ENCODE measurements at regions not wholly inside any gene's neighbourhood (a gene's known extent, or its start where the extent isn't known, plus 50 kb on each side); places are given as distances from the start of the nearest gene placed in this dataset.
A peak's percentile ranks its signal among the peaks of the same experiment; 100 is the strongest.

DNA sequence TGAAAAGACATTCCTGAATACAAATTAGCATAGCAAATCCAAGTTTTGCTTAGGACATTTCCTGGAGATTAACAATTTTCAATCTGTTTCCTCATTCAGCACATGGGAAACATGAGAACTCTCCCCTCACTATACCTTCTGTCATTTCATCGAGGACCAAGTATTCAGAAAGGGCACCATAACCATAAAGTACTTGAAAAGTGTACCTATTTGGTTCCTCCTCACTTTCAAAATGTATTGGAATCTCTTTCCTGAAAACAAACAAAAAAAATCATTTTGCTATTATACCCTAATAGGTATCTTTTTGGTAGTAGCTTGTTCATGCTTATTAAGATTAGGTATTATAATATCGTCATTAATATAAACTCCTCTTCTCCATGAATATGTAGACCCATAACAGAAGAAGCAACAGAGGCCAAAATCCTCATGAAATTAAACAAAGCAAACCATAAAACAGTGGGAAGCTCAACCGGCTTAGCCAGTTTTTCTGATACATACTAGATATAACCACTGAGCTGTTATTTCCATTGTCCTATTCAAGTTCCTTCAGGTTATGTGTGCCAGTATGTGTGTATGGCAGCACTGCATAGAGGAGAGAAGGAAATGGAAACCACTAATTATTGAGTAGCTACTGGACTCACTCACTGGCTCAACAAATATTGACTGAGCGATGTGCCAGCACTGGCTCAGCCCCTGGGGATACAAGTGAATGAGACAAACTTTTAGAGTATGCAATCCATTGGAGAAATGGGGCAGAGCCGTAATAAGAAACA is 274.0 kb downstream of the MAFB start:
- peak; percentile 87 for DNase-seq (ENCODE audit: low read depth)
- no peak overlapping the region for H3K4me3 ChIP-seq (ENCODE audit: low read length)
- TF ChIP-seq, protein P1, sequence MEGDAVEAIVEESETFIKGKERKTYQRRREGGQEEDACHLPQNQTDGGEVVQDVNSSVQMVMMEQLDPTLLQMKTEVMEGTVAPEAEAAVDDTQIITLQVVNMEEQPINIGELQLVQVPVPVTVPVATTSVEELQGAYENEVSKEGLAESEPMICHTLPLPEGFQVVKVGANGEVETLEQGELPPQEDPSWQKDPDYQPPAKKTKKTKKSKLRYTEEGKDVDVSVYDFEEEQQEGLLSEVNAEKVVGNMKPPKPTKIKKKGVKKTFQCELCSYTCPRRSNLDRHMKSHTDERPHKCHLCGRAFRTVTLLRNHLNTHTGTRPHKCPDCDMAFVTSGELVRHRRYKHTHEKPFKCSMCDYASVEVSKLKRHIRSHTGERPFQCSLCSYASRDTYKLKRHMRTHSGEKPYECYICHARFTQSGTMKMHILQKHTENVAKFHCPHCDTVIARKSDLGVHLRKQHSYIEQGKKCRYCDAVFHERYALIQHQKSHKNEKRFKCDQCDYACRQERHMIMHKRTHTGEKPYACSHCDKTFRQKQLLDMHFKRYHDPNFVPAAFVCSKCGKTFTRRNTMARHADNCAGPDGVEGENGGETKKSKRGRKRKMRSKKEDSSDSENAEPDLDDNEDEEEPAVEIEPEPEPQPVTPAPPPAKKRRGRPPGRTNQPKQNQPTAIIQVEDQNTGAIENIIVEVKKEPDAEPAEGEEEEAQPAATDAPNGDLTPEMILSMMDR (IDR thresholded peaks at IDR 0.05; ENCODE audit: insufficient read depth, low read depth, low read length, missing control alignments): no peak

GRCh38 chr20:40410028-40410427 is 279.0 kb downstream of the MAFB start:
- TF ChIP-seq, protein P1 (IDR thresholded peaks at IDR 0.05; ENCODE audit: insufficient read depth, low read depth, low read length, missing control alignments): no peak
- no peak overlapping the region for H3K4me3 ChIP-seq (ENCODE audit: low read length)
- DNase-seq (ENCODE audit: low read depth): no peak

DNA sequence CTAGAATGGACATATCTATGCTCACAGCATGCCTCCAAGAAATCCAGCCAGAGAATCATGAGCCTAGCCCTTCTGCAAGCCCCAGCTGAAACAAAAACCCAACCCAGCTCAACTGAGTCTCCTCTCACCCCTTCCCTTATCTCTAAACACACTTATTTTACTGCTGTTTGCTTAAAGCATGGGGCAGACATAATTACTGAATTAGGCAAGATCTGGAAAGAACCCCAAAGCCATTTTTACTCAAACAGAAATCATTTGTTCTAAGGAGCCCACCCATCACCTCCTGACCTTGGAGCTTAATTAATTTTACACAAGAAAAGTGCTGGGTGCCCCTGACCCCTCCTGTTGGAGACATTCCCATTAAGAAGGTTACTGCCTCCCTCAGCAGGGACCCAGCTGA is 291.6 kb downstream of the MAFB start:
- H3K4me3 ChIP-seq (ENCODE audit: low read length): no peak overlapping the region
- TF ChIP-seq, protein P1 (IDR thresholded peaks at IDR 0.05; ENCODE audit: insufficient read depth, low read depth, low read length, missing control alignments): no peak
- DNase-seq (ENCODE audit: low read depth): no peak

DNA sequence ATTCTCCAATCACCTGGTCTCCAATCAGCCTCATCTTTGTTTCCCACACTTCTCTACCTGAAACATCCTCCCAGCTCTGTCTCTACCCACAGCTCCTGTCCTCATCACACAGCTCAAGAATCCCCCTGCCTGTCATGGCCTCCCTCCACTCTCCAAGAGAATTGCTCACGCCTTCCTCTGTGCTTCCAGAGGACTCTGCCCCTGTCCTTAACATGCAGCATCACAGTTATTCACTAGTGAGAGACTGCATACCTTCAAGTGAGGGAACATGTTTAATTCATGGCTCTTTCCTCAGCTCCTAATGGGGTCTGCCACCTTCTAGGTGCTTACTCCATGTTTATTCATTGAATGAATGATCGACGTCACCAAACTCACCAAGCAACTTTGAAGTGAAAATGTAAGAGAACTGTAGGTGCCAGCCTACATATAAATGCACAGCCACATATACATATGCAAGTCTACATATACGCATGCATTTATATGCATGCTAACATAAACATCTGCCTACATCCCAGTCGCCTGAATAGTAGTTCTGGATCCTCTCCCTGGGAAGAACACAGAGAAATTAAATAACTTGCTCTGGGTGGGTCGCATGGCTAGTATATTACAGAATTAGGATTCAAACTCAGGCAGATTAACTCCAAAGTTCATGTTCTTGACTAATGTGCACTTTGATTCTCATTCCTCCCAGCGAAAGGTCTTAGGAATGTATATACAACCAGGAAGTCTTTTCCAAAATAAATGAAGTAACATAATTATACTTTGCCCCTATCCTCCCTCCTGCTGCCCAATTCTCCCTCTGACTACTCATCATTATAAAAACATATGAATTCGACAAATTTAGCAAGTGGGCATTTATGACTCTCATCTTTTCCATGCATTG is 295.6 kb downstream of the MAFB start:
- no peak overlapping the region for H3K4me3 ChIP-seq (ENCODE audit: low read length)
- TF ChIP-seq, protein P1 (IDR thresholded peaks at IDR 0.05; ENCODE audit: insufficient read depth, low read depth, low read length, missing control alignments): no peak
- no peak for DNase-seq (ENCODE audit: low read depth)

DNA sequence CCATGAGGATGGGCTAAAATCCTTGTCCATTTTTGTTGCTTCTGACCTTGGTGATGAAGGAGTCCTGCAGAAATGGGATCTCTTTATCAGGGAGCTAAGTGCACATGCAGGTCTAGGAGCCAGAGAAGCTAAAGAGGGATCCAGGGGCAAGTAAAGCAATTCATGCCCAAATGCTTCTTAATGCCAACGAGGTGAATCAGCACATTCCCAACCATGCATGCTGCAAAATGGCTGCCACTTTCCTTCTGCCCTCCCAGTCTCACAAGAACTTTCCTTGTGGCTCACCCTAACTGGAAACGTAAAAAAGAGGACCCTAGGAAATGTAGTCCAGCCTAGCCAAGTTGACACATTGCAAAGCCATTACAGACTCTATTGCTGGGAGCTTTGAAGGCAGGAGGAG is 298.4 kb downstream of the MAFB start:
- H3K4me3 ChIP-seq (ENCODE audit: low read length): no peak overlapping the region
- peak; percentile 33 for DNase-seq (ENCODE audit: low read depth)
- TF ChIP-seq, protein P1 (IDR thresholded peaks at IDR 0.05; ENCODE audit: insufficient read depth, low read depth, low read length, missing control alignments): no peak

DNA sequence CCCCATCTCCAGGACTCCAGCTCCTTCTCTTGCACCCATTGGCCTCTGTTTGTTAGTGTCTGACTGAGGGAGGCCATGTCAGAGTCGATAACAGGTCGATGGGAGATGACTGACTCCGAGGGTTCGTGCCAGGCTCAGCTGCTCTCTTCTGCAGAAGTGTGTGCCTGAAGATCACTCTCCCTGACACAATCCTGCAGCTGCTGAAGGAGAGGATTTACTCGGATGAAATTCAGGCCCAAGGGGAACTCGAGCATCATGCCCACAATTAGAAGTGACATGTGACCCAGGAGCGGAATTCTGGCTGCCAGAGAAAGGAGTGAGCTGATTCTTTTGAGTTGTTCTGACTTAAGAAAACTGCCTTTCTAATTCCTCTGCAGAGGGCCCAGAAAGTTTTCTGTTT is 318.2 kb downstream of the MAFB start:
- H3K4me3 ChIP-seq (ENCODE audit: low read length): no peak overlapping the region
- TF ChIP-seq, protein P1 (IDR thresholded peaks at IDR 0.05; ENCODE audit: insufficient read depth, low read depth, low read length, missing control alignments): no peak
- DNase-seq (ENCODE audit: low read depth): no peak

All from epithelial cell of esophagus (primary cell).